Activated T-helper 9 cell treated with anti-CD3 and anti-CD28 coated beads, Interleukin-2, amount 50 U/mL, for 16 hours (primary cell): ENCODE measurements at regions not wholly inside any gene's neighbourhood (a gene's known extent, or its start where the extent isn't known, plus 50 kb on each side); places are given as distances from the start of the nearest gene placed in this dataset.

Experiments
- DNase-seq: peaks from one replicate; pipeline ENCODE4 v3.0.0-alpha.2; 2020; ENCODE audit warnings: low read depth

- no peak for DNase-seq
Measured at GRCh38 chr3:36192901-36193300, 187.4 kb upstream of the STAC start.

GRCh38 chr3:36193448-36193847, 186.9 kb upstream of the STAC start:
- no peak for DNase-seq

- DNase-seq: no peak
Measured at GRCh38 chr3:36196058-36196457, 184.2 kb upstream of the STAC start.

GRCh38 chr3:36197151-36197550, 183.2 kb upstream of the STAC start:
- DNase-seq: no peak

- DNase-seq: no peak
Measured at GRCh38 chr3:36201546-36201945, 178.8 kb upstream of the STAC start.

GRCh38 chr3:36206956-36207580, 173.2 kb upstream of the STAC start:
- DNase-seq: no peak

- no peak for DNase-seq
Measured at GRCh38 chr3:36210840-36211651, 169.3 kb upstream of the STAC start.

- no peak for DNase-seq
Measured at GRCh38 chr3:36211652-36211999, 168.7 kb upstream of the STAC start.

- no peak for DNase-seq
Measured at GRCh38 chr3:36212251-36212650, 168.1 kb upstream of the STAC start.

GRCh38 chr3:36214460-36214859, 165.8 kb upstream of the STAC start:
- no peak for DNase-seq

GRCh38 chr3:36215241-36215640, 165.1 kb upstream of the STAC start:
- DNase-seq: no peak

GRCh38 chr3:36219398-36219797, 160.9 kb upstream of the STAC start:
- DNase-seq: no peak

GRCh38 chr3:36220173-36220572, 160.1 kb upstream of the STAC start:
- DNase-seq: no peak

GRCh38 chr3:36221975-36222374, 158.3 kb upstream of the STAC start:
- DNase-seq: no peak

GRCh38 chr3:36227980-36228379, 152.3 kb upstream of the STAC start:
- no peak for DNase-seq

GRCh38 chr3:36229496-36229895, 150.8 kb upstream of the STAC start:
- DNase-seq: no peak

GRCh38 chr3:36232797-36233489, 147.4 kb upstream of the STAC start:
- no peak for DNase-seq

- no peak for DNase-seq
Measured at GRCh38 chr3:36244728-36245127, 135.6 kb upstream of the STAC start.

- DNase-seq: no peak
Measured at GRCh38 chr3:36248374-36248773, 131.9 kb upstream of the STAC start.

GRCh38 chr3:36250191-36250590, 130.1 kb upstream of the STAC start:
- no peak for DNase-seq

- DNase-seq: no peak
Measured at GRCh38 chr3:36257158-36257852, 123.0 kb upstream of the STAC start.

- no peak for DNase-seq
Measured at GRCh38 chr3:36258421-36258820, 121.9 kb upstream of the STAC start.

- DNase-seq: no peak
Measured at GRCh38 chr3:36259580-36259979, 120.7 kb upstream of the STAC start.
